PFSK-1 (cell line): ENCODE measurements at regions not wholly inside any gene's neighbourhood (a gene's known extent, or its start where the extent isn't known, plus 50 kb on each side); places are given as distances from the start of the nearest gene placed in this dataset.

Experiments used
- POLR2AphosphoS5 ChIP-seq: IDR thresholded peaks from 2 replicates; pipeline ENCODE4 v1.6.1; 2012; ENCODE audit warnings: low read depth, mild to moderate bottlenecking, control low read depth, low read length, moderate library complexity
- TAF1 ChIP-seq: IDR thresholded peaks from 2 replicates; pipeline ENCODE4 v1.6.1; 2012; ENCODE audit warnings: low read length, control low read depth, borderline replicate concordance; ENCODE audit not compliant: insufficient read depth

GRCh38 chr2:58319481-58319880 is 78.4 kb upstream of the FANCL start:
- TF ChIP-seq POLR2AphosphoS5: no peak
- no peak for TF ChIP-seq TAF1
